Activated CD4-positive, alpha-beta T cell treated with anti-CD3 and anti-CD28 coated beads, Interleukin-2, Interleukin-6, amounts not matched to agents 100 ng/mL and 50 ng/mL, durations not matched to agents 16 hours and 8 hours (primary cell): ENCODE measurements at regions not wholly inside any gene's neighbourhood (a gene's known extent, or its start where the extent isn't known, plus 50 kb on each side); places are given as distances from the start of the nearest gene placed in this dataset.
"Not testable (repeated sequence)": the region's sequence is repeated elsewhere in the genome, so short reads cannot be mapped to it uniquely, and the experiment has no call there.

Experiments used
- DNase-seq: peaks from one replicate; pipeline ENCODE4 v3.0.0-alpha.2; 2020

DNA sequence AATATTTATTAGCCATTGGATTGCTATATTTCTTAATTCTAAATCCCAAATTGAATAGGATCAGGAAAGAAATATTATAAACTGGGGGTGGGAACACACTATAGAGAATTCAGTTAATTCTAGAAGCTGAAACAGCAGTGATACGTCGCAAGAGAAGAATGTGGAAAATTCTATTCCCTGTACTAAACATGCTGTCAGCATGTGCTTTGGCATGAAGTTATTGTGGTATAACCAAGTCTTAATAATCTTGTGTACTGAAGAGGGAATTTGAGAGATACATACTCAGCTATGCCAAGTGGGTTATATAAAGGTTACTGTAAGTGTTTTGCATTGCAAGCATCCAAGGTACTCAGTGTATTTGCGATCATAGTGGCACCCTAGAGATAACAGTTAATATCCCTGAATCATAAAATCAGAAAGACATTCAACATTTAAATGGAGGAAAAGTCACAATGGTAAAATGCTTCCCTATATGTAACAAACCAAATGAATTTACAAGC lies 1492.9 kb upstream of the C9orf72 start:
- no peak for DNase-seq

- DNase-seq: no peak
Measured at GRCh38 chr9:29068461-29068860, 1495.2 kb upstream of the C9orf72 start.

GRCh38 chr9:29069376-29069775 lies 1496.1 kb upstream of the C9orf72 start:
- no peak for DNase-seq

DNA sequence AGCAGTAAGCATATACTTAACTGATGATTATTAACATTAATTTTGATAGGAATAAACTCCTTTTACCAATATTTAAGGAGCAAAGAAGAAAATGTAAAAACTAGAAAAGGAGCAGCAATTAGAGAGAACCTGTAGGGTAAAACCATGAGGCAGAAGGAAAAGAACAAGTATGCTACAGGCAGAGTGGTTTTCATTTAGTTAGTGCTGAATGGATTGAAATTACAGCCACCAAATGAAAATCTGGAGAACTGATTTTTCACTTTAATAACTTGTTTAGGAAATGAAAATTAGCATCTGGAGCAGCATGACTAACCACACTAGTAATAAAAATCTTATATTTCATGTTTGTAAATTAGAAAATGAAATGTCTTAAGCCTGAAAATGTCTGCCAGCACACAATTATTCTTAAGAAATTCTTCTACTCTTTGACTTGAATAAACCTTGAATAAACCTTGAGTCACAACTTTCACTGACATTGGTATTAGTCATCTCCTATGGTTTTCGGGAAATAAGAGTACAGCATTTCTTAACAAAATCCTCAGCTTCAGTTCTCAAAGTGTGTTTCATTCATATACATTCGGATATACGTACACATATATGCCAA lies 1504.9 kb upstream of the C9orf72 start:
- DNase-seq: no peak

DNA sequence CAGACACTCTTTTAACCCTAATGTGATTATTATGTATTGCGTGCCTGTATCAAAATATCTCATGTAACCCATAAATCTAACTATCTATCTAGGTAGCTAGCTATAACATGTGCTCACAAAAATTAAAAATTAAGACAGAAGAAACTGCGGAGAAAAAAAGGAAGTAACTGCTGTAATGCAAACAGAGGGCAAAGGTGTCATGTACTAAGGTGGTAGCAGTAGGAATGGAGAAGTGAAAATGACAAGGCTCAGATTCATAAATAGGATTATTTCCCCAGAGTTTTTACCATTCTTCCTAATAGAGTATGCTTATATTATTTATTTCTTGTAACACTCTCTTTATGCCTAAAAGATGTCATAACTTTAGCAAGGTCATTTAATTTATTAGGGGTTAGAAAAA lies 1527.5 kb upstream of the C9orf72 start:
- DNase-seq: no peak

GRCh38 chr9:29104166-29104565 lies 1530.9 kb upstream of the C9orf72 start:
- not testable (repeated sequence) for DNase-seq

- no peak for DNase-seq
Measured at GRCh38 chr9:29118555-29118954, 1545.3 kb upstream of the C9orf72 start.

DNA sequence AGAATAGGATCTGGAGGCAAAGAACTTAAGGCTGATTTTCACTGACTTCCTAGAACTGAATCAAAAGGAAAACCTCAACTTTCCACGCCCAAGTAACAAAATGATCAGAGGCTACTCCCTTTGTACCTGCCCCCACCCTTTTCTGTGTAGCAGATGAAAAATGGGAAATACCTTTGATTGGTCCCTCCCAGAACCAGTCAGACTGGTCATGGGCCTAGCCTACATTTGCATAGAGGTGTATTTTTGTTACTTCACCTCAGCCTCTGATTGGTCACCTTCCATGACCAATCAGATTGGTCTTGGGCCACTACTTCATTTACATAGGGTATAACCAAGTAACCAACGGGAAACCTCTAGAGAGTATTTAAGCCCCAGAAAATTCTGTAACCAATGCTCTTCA lies 1553.5 kb upstream of the C9orf72 start:
- DNase-seq: no peak

DNA sequence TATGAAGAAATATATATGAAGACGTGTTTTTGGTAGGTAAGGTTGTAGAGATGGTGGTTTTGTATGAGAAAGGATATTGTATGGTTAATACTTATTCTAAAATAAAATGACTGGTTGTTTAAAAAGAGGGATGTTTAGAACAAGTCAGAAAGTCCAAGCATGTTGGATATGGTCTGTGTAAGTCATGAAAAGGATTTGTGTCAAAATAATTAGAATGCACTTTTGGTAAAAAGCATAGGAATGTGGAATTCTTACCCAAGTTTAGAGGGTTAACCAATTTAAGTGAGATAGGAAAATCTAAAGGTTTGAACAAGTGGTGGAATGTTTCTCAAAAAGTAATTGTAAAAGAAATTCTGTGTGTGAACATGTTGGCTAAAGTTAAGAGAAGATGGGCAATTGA lies 1556.5 kb upstream of the C9orf72 start:
- DNase-seq: no peak

DNA sequence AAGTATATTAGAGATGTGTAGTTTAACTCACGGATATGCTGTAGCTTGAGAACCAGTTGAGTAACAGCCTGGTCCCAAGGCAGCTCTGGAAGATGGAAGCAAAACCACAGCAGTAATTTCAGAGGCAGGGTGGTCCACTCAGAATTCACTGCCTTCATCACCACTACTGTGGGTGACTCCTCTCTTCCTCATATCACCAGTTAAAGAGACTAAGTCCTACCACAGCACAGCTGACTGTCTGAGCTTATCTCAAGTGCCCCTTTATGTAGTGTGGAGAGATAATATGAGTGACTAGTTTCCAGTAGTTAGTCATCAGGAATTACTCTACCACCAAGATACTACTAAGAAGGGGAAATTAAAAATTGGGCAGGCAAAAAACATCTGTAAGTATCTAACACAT lies 1571.2 kb upstream of the C9orf72 start:
- no peak for DNase-seq

DNA sequence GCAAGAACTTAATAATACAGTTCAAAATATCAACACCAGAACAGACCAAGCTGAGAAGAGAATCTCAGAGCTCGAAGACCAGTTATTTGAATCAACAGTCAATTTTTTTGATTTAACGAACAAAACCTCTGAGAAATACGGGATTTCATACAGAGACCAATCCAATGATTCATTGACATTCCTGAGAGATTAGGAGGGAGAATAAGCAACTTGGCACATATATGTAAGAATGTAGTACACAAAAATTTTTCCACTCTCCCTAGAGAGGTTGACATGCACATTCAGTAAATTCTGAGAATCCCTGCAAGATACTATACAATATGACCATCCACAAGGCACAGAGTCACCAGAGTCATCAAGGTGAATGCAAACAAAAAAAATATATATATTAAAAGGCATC lies 1577.3 kb upstream of the C9orf72 start:
- no peak for DNase-seq

DNA sequence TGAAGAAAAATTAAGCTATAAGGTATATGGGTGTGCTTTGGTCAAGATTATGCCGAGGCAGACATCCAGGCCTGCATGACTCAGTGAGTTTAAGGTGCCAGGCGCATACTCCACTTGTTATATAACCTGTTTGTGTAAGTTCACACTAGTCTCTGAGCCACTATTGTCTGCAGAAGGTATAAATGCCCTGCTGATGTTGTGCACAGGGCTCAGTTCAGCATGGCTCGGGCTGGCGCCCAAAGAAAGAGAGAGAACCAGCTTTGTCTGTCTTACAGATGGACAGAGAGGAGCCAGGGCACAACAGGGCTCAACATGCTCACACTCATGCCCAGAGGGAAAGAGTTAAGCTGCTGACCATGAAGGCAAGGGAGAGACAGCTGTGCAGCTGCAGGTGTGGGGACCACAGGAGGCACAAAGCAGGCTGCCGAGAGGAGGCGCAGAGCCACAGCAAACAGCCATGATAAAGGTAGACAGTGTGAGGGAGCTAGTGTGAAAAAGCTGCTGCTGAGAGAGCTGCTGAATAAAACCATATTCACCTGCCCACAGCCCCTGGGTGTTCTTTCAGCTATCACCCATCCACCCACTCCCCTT lies 1587.6 kb upstream of the C9orf72 start:
- no peak for DNase-seq

GRCh38 chr9:29174136-29174535 lies 1600.9 kb upstream of the C9orf72 start:
- DNase-seq: no peak

- no peak for DNase-seq
Measured at GRCh38 chr9:29176231-29176630, 1603.0 kb upstream of the C9orf72 start.

DNA sequence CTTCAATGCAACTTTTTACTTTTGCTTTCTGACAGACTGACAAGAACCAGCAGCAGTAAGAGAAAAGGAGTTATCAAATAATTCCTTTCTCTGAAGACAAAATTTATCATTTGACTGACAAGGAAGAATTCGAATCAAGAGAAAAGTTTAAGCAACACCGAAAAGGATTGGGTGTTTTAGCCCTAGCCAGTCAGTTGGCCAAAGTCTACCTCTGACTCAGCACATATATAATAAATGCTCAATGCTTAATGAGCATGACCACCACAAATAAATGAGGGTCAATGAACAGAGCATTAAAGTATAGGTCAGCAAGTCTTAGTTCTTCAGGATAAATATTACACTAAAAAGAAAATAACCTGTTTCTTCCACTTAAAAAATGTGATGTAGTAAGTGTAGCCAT lies 1603.5 kb upstream of the C9orf72 start:
- DNase-seq: no peak

DNA sequence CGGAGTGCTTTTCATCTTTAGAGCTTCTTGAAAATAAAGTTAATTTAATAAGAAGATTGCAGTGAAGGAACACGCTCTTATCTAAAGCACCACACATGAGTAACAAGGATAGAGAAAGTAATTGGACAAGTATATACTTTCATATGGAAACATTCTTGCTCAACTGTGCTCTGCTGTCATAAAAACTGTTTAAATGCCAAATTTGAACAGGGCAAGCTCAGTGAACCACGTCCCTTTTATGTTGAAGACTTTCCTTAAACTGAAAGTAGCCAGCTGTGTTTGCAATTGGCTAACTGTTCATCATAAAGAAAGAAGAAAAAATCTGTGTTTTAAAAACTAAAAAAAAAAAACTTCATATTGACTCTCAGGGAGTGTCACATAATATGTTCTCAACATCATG lies 1610.7 kb upstream of the C9orf72 start:
- DNase-seq: no peak

DNA sequence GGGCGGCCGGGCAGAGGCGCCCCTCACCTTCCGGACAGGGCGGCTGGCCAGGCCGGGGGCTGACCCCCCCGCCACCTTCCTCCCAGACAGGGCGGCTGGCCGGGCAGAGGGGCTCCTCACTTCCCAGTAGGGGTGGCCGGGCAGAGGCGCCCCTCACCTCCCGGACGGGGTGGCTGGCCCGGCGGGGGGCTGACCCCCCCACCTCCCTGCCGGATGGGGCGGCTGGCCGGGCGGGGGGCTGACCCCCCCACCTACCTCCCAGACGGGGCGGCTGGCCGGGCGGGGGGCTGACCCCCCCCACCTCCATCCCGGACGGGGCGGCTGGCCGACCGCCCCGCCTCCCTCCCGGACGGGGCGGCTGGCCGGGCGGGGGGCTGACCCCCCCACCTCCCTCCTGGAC lies 1615.5 kb upstream of the C9orf72 start:
- DNase-seq: not testable (repeated sequence)

- not testable (repeated sequence) for DNase-seq
Measured at GRCh38 chr9:29189221-29189620, 1615.9 kb upstream of the C9orf72 start.

- DNase-seq: no peak
Measured at GRCh38 chr9:29198861-29199260, 1625.6 kb upstream of the C9orf72 start.

DNA sequence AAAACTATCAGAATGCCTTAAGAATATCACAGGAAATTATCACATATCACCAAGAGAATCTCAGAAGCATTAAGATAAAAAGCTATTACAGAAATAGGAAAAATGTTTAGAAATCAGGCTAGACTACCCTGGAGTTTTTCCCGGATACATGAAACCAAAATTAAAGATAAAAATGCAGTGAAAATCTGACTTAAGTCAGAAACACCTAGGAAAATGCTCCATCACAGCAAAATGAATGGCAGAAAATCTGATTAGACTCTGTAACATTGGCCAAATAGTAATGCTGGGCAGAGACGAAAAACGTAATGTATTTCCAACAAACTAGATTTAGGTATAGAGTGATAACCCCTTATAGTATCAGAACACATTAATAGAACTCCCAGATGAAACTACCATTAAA lies 1626.7 kb upstream of the C9orf72 start:
- DNase-seq: no peak

DNA sequence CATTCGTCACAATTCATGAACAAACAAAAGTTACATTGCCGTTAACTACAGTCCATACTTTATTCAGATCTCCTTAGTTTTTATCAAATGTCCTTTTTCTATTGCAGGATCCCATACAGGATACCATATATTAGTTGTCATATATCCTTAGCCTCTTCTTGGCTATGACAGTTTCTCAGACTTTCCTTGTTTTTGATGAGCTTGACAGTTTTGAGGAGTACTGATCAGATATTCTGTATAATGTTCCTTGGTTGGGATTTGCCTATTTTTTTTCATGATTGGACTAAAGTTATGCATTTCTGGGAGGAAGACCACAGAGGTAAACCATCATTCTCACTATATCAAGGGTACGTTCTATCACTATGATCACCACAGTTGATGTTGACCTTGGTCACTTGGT lies 1627.4 kb upstream of the C9orf72 start:
- no peak for DNase-seq

GRCh38 chr9:29203244-29203930 lies 1630.1 kb upstream of the C9orf72 start:
- no peak for DNase-seq

DNA sequence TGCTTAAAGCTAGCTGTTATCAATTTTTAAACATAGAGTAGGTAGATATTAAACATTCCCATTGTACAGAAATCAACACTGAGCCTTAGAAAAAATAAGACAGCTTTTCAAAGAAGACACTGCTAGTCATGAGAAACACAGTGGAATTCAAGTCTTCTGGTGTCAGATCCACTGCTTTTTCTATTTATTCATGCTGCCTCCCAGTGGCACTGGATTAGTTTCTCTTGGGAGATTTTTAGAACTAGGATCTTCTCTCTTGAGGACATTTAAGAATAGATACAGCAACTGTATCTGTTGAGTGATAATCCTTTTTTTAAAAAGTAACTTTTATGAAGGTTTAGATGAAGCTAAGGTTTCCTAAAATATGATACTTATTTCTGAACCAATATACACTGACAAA lies 1635.4 kb upstream of the C9orf72 start:
- no peak for DNase-seq

DNA sequence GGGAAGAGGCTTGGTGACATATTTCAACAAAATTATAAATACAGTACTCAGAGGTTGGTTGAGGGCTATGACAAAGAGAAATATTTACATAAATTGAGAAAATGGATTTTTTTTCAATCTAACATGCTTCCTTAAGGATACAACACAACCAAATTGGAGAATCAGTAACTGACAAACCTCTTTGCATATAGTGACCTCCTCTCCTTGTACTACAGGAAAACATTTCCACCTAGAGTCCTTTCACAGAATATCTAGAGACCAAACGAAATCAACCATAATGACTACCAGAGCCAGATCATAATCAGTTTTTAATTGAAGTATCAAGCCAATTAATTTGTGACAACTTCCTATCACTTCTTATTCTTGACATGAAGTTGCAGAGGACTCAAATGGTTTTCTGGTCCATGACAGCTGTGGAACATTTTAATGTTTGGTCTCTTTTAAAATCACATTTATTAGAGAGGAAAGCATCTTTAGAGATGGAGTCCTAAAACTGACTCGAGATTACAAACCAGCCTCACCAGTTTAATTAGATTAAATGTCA lies 1636.5 kb upstream of the C9orf72 start:
- DNase-seq: no peak
